GM21576 (cell line): ENCODE measurements at regions not wholly inside any gene's neighbourhood (a gene's known extent, or its start where the extent isn't known, plus 50 kb on each side); places are given as distances from the start of the nearest gene placed in this dataset.
"Not testable (repeated sequence)": the region's sequence is repeated elsewhere in the genome, so short reads cannot be mapped to it uniquely, and the experiment has no call there.

Experiments used
- ATAC-seq: cut with Tn5 transposase; IDR thresholded peaks from one replicate; pipeline ENCODE4 v1.9.1; 2021; ENCODE audit warnings: mild to moderate bottlenecking, moderate library complexity; ENCODE audit not compliant: unreplicated experiment

- no peak for ATAC-seq
These were observed 537.4 kb upstream of the B3GAT1 start for GRCh38 chr11:134949121-134950090.

GRCh38 chr11:134947556-134947955, 535.5 kb upstream of the B3GAT1 start:
- ATAC-seq, result no peak

GRCh38 chr11:134945993-134946392, 534.0 kb upstream of the B3GAT1 start:
- ATAC-seq, result no peak

GRCh38 chr11:134944986-134945385, 532.9 kb upstream of the B3GAT1 start:
- ATAC-seq, result no peak

GRCh38 chr11:134944131-134944530, 532.1 kb upstream of the B3GAT1 start:
- ATAC-seq, result no peak

GRCh38 chr11:134943544-134943943, 531.5 kb upstream of the B3GAT1 start:
- no peak for ATAC-seq

GRCh38 chr11:134942681-134943080, 530.6 kb upstream of the B3GAT1 start:
- ATAC-seq, result no peak

GRCh38 chr11:134941936-134942600, 530.0 kb upstream of the B3GAT1 start:
- not testable (repeated sequence) for ATAC-seq

GRCh38 chr11:134941326-134941725, 529.3 kb upstream of the B3GAT1 start:
- ATAC-seq, result no peak

- no peak for ATAC-seq
These were observed 528.5 kb upstream of the B3GAT1 start for GRCh38 chr11:134940441-134941126.

GRCh38 chr11:134939905-134940304, 527.9 kb upstream of the B3GAT1 start:
- ATAC-seq, result no peak

- ATAC-seq, result no peak
These were observed 527.0 kb upstream of the B3GAT1 start for GRCh38 chr11:134939031-134939430.

- no peak for ATAC-seq
These were observed 526.2 kb upstream of the B3GAT1 start for GRCh38 chr11:134938212-134938611.

GRCh38 chr11:134937193-134937592, 525.2 kb upstream of the B3GAT1 start:
- ATAC-seq, result not testable (repeated sequence)

- ATAC-seq, result no peak
These were observed 520.7 kb upstream of the B3GAT1 start for GRCh38 chr11:134932761-134933160.

- no peak for ATAC-seq
These were observed 513.4 kb upstream of the B3GAT1 start for GRCh38 chr11:134925432-134925831.

- ATAC-seq, result no peak
These were observed 511.4 kb upstream of the B3GAT1 start for GRCh38 chr11:134923441-134923840.

GRCh38 chr11:134921938-134922337, 509.9 kb upstream of the B3GAT1 start:
- ATAC-seq, result no peak

- ATAC-seq, result no peak
These were observed 509.0 kb upstream of the B3GAT1 start for GRCh38 chr11:134920851-134921608.

GRCh38 chr11:134916421-134917213, 504.6 kb upstream of the B3GAT1 start:
- ATAC-seq, result no peak
